Endothelial cell of umbilical vein (primary cell): ENCODE measurements at regions not wholly inside any gene's neighbourhood (a gene's known extent, or its start where the extent isn't known, plus 50 kb on each side); places are given as distances from the start of the nearest gene placed in this dataset.

ENCODE experiments used
- BruUV-seq: library from RNA; stranded (reverse); fragments of 400-500 nt; replicated peaks from 2 replicates; lab custom pipeline; 2021; lab: Mats Ljungman, UMichigan
- CTCF ChIA-PET: fragments of 300-600, 350-600 bp; sonication (Branson Sonifier 250); formaldehyde crosslinking; loops from one replicate; lab custom pipeline; 2021; ENCODE audit warnings: antibody characterized with exemption, inconsistent platforms; lab: Charles Lee
- POLR2A ChIA-PET: fragments of 300-600, 350-600 bp; sonication (Branson Sonifier 250); formaldehyde crosslinking; loops from one replicate; lab custom pipeline; 2021; ENCODE audit warnings: antibody characterized with exemption, inconsistent platforms; lab: Charles Lee
- DNase-seq: peaks from one replicate; pipeline ENCODE4 v3.0.0-alpha.2; 2011; ENCODE audit warnings: low read depth, low spot score
- FAIRE-seq: peaks from 2 replicates; lab custom pipeline; 2011; peaks lifted over from hg19 to GRCh38; lab: Jason Lieb, UNC
- H2AFZ ChIP-seq: 2 replicates; pipeline ENCODE4 v1.6.0; 2012; ENCODE audit warnings: low read depth, low read length, control low read depth, inconsistent platforms
- H3K27ac ChIP-seq: 2 replicates; pipeline ENCODE4 v1.5.1; 2011; ENCODE audit warnings: low read depth, mild to moderate bottlenecking, control low read depth, low read length, moderate library complexity; ENCODE audit not compliant: insufficient read depth
- H3K27me3 ChIP-seq, 2 experiments: 2 replicates each; pipeline versions ENCODE4 v1.6.0 to v1.6.1; 2011; ENCODE audit warnings: low read length in 2 of 2, mixed read lengths in 1 of 2; ENCODE audit not compliant: control insufficient read depth in 2 of 2, insufficient read depth in 2 of 2
- H3K36me3 ChIP-seq, 2 experiments: 2 replicates in 1 of 2; 3 replicates in 1 of 2; pipeline ENCODE4 v1.5.1; 2011; ENCODE audit warnings: low read length in 2 of 2, mild to moderate bottlenecking in 1 of 2, moderate library complexity in 1 of 2; ENCODE audit not compliant: control insufficient read depth in 2 of 2, insufficient read depth in 2 of 2; ENCODE audit errors: extremely low read depth in 1 of 2
- H3K4me1 ChIP-seq: 3 replicates; pipeline ENCODE4 v1.5.1; 2011; ENCODE audit warnings: mild to moderate bottlenecking, low read length; ENCODE audit not compliant: control insufficient read depth, insufficient read depth; ENCODE audit errors: extremely low read depth
- H3K4me2 ChIP-seq: 2 replicates; pipeline ENCODE4 v1.6.1; 2011; ENCODE audit warnings: low read length, control low read depth, mixed read lengths; ENCODE audit not compliant: insufficient read depth
- H3K4me3 ChIP-seq, 3 experiments: fragments of 200-600 bp in 1 of 3; sonication (generic), shearing (Covaris generic) in 1 of 3; replicated peaks in 1 of 3; 2 replicates each; pipeline ENCODE4 v1.5.1; 2011 to 2016; ENCODE audit warnings: control low read depth in 3 of 3, low read length in 3 of 3, mild to moderate bottlenecking in 2 of 3, inconsistent platforms in 1 of 3, low read depth in 1 of 3, moderate library complexity in 1 of 3; ENCODE audit not compliant: insufficient read depth in 1 of 3
- H3K79me2 ChIP-seq: 2 replicates; pipeline ENCODE4 v1.6.0; 2012; ENCODE audit warnings: low read length, inconsistent platforms; ENCODE audit not compliant: control insufficient read depth, insufficient read depth
- H3K9ac ChIP-seq: replicated peaks from 2 replicates; pipeline ENCODE3; 2011; ENCODE audit warnings: low read length, control low read depth; ENCODE audit not compliant: insufficient read depth; ENCODE audit errors: extremely low read depth
- H3K9me1 ChIP-seq: replicated peaks from 3 replicates; pipeline ENCODE4 v1.6.0; 2011; ENCODE audit warnings: mild to moderate bottlenecking, low read length; ENCODE audit not compliant: control insufficient read depth, insufficient read depth; ENCODE audit errors: extremely low read depth
- H3K9me3 ChIP-seq: replicated peaks from 2 replicates; pipeline ENCODE4 v1.5.1; 2012; ENCODE audit warnings: low read length, inconsistent platforms; ENCODE audit not compliant: control insufficient read depth, insufficient read depth
- H4K20me1 ChIP-seq: replicated peaks from 2 replicates; pipeline ENCODE3; 2011; ENCODE audit warnings: mild to moderate bottlenecking, low read length; ENCODE audit not compliant: control insufficient read depth, insufficient read depth; ENCODE audit errors: extremely low read depth
- EZH2 ChIP-seq: IDR thresholded peaks from 2 replicates; pipeline ENCODE4 v1.6.1; 2012; ENCODE audit warnings: borderline replicate concordance, low read depth, mild to moderate bottlenecking, moderate library complexity, low read length, inconsistent platforms; ENCODE audit not compliant: severe bottlenecking
- FOS ChIP-seq: IDR thresholded peaks from 2 replicates; pipeline ENCODE4 v1.6.1; 2011; ENCODE audit warnings: mild to moderate bottlenecking, low read length, moderate library complexity, borderline replicate concordance; ENCODE audit not compliant: insufficient read depth
- GATA2 ChIP-seq: IDR thresholded peaks from 2 replicates; pipeline ENCODE4 v1.7.0; 2011; ENCODE audit warnings: low read depth, mild to moderate bottlenecking, moderate library complexity, mixed read lengths, low read length; ENCODE audit not compliant: insufficient read length, insufficient read depth
- JUN ChIP-seq: IDR thresholded peaks from 2 replicates; pipeline ENCODE4 v1.6.1; 2011; ENCODE audit warnings: borderline replicate concordance, low read depth; ENCODE audit not compliant: insufficient read length, insufficient read depth
- MYC ChIP-seq: IDR thresholded peaks from one replicate; pipeline ENCODE4 v1.6.1; 2011; ENCODE audit warnings: mild to moderate bottlenecking, low read depth, low read length
- POLR2A ChIP-seq: IDR thresholded peaks from 2 replicates; pipeline ENCODE4 v1.6.1; 2012; ENCODE audit warnings: low read depth, mild to moderate bottlenecking, control low read depth, low read length
- POLR2AphosphoS5 ChIP-seq: IDR thresholded peaks from 2 replicates; pipeline ENCODE4 v1.6.1; 2012; ENCODE audit warnings: low read depth, mild to moderate bottlenecking, control low read depth, low read length, moderate library complexity; ENCODE audit not compliant: insufficient read depth
- dilution Hi-C: fragments of 300-500 bp; cut with MboI; formaldehyde crosslinking; loops from one replicate; pipeline ENCODE4 v1.15.0; 2019; ENCODE audit warnings: low sequenced_read_pairs; ENCODE audit not compliant: extremely low pct_ligation_motif_present
- intact Hi-C: fragments of 100-400 bp; cut with micrococcal nuclease; formaldehyde crosslinking; loops from one replicate; pipeline ENCODE4 v1.10.0; 2022
- TF ChIP-seq, protein P1 (sequence below), 2 donors: IDR thresholded peaks; 1 replicate in 1 of 2; 2 replicates in 1 of 2; pipeline ENCODE4 v1.5.1; 2011; ENCODE audit warnings: low read length in 2 of 2, mild to moderate bottlenecking in 2 of 2, moderate library complexity in 2 of 2, control low read depth in 1 of 2, inconsistent platforms in 1 of 2, low read depth in 1 of 2; ENCODE audit not compliant: insufficient read depth in 1 of 2; ENCODE audit errors: extremely low read depth in 1 of 2
- TF ChIP-seq, protein P2 (sequence below): IDR thresholded peaks from 2 replicates; pipeline ENCODE4 v1.6.1; 2011; ENCODE audit not compliant: insufficient read depth, insufficient read length

DNA sequence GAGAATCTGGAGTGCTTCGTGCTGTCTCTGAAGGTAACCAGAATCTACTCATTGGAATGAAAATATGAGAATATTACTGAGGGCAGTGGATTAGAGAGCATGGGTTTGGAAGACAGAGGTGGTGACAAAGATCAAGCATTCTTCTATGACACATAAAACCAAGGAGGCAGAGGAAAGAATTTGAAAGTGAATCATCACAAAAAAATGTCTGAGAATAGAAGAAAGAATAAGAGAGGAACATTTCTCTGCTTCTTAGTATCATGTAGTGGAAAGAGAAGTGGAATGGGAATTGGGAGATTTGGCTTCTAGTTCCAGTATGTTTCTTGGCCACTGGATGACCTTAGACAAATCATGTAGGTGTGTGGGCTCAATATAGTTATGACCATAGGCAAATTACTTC is 474.0 kb downstream of the TFAP2B start:
- H4K20me1 ChIP-seq: no peaks in the 10 kb centered on the region
- BruUV-seq: no TSS peak
- intact Hi-C loops: no loop called here
- H3K36me3 ChIP-seq: no peaks in the 10 kb centered on the region
- ChIA-PET POLR2A (no interaction called here), CTCF (no interaction called here)
- H3K4me3 ChIP-seq: no peak overlapping the region
- no peak overlapping the region for H3K4me2 ChIP-seq
- H3K4me1 ChIP-seq: no peaks in the 10 kb centered on the region
- DNase-seq (no peak), FAIRE-seq (no peak)
- TF ChIP-seq POLR2A (no peak), JUN (no peak), FOS (no peak), GATA2 (no peak), POLR2AphosphoS5 (no peak), EZH2 (no peak), MYC (no peak)
- TF ChIP-seq, protein P1, sequence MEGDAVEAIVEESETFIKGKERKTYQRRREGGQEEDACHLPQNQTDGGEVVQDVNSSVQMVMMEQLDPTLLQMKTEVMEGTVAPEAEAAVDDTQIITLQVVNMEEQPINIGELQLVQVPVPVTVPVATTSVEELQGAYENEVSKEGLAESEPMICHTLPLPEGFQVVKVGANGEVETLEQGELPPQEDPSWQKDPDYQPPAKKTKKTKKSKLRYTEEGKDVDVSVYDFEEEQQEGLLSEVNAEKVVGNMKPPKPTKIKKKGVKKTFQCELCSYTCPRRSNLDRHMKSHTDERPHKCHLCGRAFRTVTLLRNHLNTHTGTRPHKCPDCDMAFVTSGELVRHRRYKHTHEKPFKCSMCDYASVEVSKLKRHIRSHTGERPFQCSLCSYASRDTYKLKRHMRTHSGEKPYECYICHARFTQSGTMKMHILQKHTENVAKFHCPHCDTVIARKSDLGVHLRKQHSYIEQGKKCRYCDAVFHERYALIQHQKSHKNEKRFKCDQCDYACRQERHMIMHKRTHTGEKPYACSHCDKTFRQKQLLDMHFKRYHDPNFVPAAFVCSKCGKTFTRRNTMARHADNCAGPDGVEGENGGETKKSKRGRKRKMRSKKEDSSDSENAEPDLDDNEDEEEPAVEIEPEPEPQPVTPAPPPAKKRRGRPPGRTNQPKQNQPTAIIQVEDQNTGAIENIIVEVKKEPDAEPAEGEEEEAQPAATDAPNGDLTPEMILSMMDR (IDR thresholded peaks at IDR 0.05; ENCODE audit: extremely low read depth in 1 of 2, insufficient read depth in 1 of 2, low read depth in 1 of 2, low read length in 2 of 2): no peak
- TF ChIP-seq, protein P2, sequence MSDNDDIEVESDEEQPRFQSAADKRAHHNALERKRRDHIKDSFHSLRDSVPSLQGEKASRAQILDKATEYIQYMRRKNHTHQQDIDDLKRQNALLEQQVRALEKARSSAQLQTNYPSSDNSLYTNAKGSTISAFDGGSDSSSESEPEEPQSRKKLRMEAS: no peak
- dilution Hi-C loops: no loop called here
- H3K27me3 ChIP-seq: no peaks in the 10 kb centered on the region
- no peaks in the 10 kb centered on the region for H3K79me2 ChIP-seq
- no peaks in the 10 kb centered on the region for H3K9me3 ChIP-seq
- no peak overlapping the region for H3K9ac ChIP-seq
- H3K27ac ChIP-seq: no peak overlapping the region
- H3K9me1 ChIP-seq: no peaks in the 10 kb centered on the region
- H2AFZ ChIP-seq: no peak overlapping the region
